HEK293 (cell line): ENCODE measurements at regions not wholly inside any gene's neighbourhood (a gene's known extent, or its start where the extent isn't known, plus 50 kb on each side); places are given as distances from the start of the nearest gene placed in this dataset.

ENCODE experiments used
- CTCF ChIA-PET: fragments of 350-600 bp; formaldehyde crosslinking; extraction: SDS; loops from one replicate; lab custom pipeline; 2021; ENCODE audit warnings: antibody characterized with exemption; lab: Yijun Ruan, JAX
- POLR2A ChIA-PET: fragments of 300-600 bp; formaldehyde crosslinking; extraction: SDS; loops from one replicate; lab custom pipeline; 2020; ENCODE audit warnings: antibody characterized with exemption, inconsistent platforms; lab: Yijun Ruan, JAX
- H3K27ac ChIP-seq: fragments of 200-500 bp; sonication (Bioruptor generic); 2 replicates; pipeline ENCODE4 v1.5.1; 2014; ENCODE audit warnings: low read depth, low read length, control low read depth, inconsistent platforms; ENCODE audit errors: extremely low read depth
- H3K36me3 ChIP-seq, 2 experiments: fragments of 200-500 bp in 1 of 2; sonication (Bioruptor generic) in 1 of 2; 1 replicate in 1 of 2; 2 replicates in 1 of 2; pipeline ENCODE4 v1.5.1; 2014 to 2017; ENCODE audit warnings: inconsistent platforms in 2 of 2, low read length in 2 of 2; ENCODE audit not compliant: control insufficient read depth in 2 of 2, insufficient read depth in 1 of 2
- H3K4me1 ChIP-seq: fragments of 200-500 bp; sonication (Bioruptor generic); 2 replicates; pipeline ENCODE4 v1.5.1; 2014; ENCODE audit warnings: mild to moderate bottlenecking, low read length, inconsistent platforms; ENCODE audit not compliant: control insufficient read depth, insufficient read depth
- H3K4me3 ChIP-seq: 2 replicates; pipeline ENCODE4 v1.5.1; 2011; ENCODE audit warnings: low read depth, mild to moderate bottlenecking, control low read depth, low read length, moderate library complexity
- H3K9me3 ChIP-seq: fragments of 200-500 bp; sonication (Bioruptor generic); 2 replicates; pipeline ENCODE4 v1.5.1; 2014; ENCODE audit warnings: low read depth, low read length, inconsistent platforms; ENCODE audit not compliant: control insufficient read depth, insufficient read depth
- KLF1 ChIP-seq: fragments of 450-650 bp; formaldehyde crosslinking; IDR thresholded peaks from 2 replicates; pipeline ENCODE4 v1.5.1; 2016; ENCODE audit warnings: missing biosample characterization, missing genetic modification characterization
- KLF16 ChIP-seq: fragments of 450-650 bp; formaldehyde crosslinking; IDR thresholded peaks from 2 replicates; pipeline ENCODE4 v1.5.1; 2017; ENCODE audit warnings: missing biosample characterization, missing genetic modification characterization
- PATZ1 ChIP-seq: fragments of 450-650 bp; formaldehyde crosslinking; IDR thresholded peaks from 2 replicates; pipeline ENCODE4 v1.5.1; 2016; ENCODE audit warnings: missing biosample characterization, missing genetic modification characterization
- PRDM10 ChIP-seq: fragments of 450-650 bp; formaldehyde crosslinking; IDR thresholded peaks from 2 replicates; pipeline ENCODE4 v1.5.1; 2016; ENCODE audit warnings: missing biosample characterization, missing genetic modification characterization
- SALL2 ChIP-seq: fragments of 450-650 bp; formaldehyde crosslinking; IDR thresholded peaks from 2 replicates; pipeline ENCODE4 v1.5.0; 2017; ENCODE audit warnings: missing biosample characterization, mild to moderate bottlenecking, missing genetic modification characterization, borderline replicate concordance
- SP7 ChIP-seq: fragments of 450-650 bp; formaldehyde crosslinking; IDR thresholded peaks from 2 replicates; pipeline ENCODE4 v1.5.1; 2016; ENCODE audit warnings: missing biosample characterization, missing genetic modification characterization
- ZBTB1 ChIP-seq: fragments of 450-650 bp; formaldehyde crosslinking; IDR thresholded peaks from 2 replicates; pipeline ENCODE4 v1.5.1; 2016; ENCODE audit warnings: missing biosample characterization, missing genetic modification characterization
- ZBTB20 ChIP-seq: fragments of 450-650 bp; formaldehyde crosslinking; IDR thresholded peaks from 2 replicates; pipeline ENCODE4 v1.5.1; 2016; ENCODE audit warnings: missing biosample characterization, missing genetic modification characterization
- ZBTB44 ChIP-seq: fragments of 450-650 bp; IDR thresholded peaks from 2 replicates; pipeline ENCODE4 v1.5.1; 2018; ENCODE audit warnings: missing biosample characterization, mild to moderate bottlenecking, missing genetic modification characterization
- ZFHX2 ChIP-seq: fragments of 450-650 bp; formaldehyde crosslinking; conservative IDR thresholded peaks from 2 replicates; pipeline ENCODE4 v1.5.1; 2016; ENCODE audit warnings: missing biosample characterization, missing genetic modification characterization
- ZNF10 ChIP-seq: fragments of 450-650 bp; formaldehyde crosslinking; IDR thresholded peaks from 2 replicates; pipeline ENCODE4 v1.5.1; 2017; ENCODE audit warnings: missing biosample characterization, missing genetic modification characterization
- ZNF121 ChIP-seq: fragments of 450-650 bp; formaldehyde crosslinking; IDR thresholded peaks from 2 replicates; pipeline ENCODE4 v1.5.1; 2016; ENCODE audit warnings: missing biosample characterization, missing genetic modification characterization
- ZNF132 ChIP-seq: fragments of 450-650 bp; formaldehyde crosslinking; IDR thresholded peaks from 2 replicates; pipeline ENCODE4 v1.5.1; 2017; ENCODE audit warnings: missing biosample characterization, missing genetic modification characterization, borderline replicate concordance
- ZNF174 ChIP-seq: fragments of 450-650 bp; formaldehyde crosslinking; IDR thresholded peaks from 2 replicates; pipeline ENCODE4 v1.5.0; 2017; ENCODE audit warnings: missing biosample characterization, mild to moderate bottlenecking, missing genetic modification characterization
- ZNF341 ChIP-seq: fragments of 450-650 bp; formaldehyde crosslinking; IDR thresholded peaks from 2 replicates; pipeline ENCODE4; 2016; ENCODE audit warnings: low read depth, missing biosample characterization, missing genetic modification characterization
- ZNF521 ChIP-seq: fragments of 450-650 bp; formaldehyde crosslinking; IDR thresholded peaks from 2 replicates; pipeline ENCODE4 v1.5.1; 2017; ENCODE audit warnings: missing biosample characterization, mild to moderate bottlenecking, missing genetic modification characterization
- ZNF548 ChIP-seq: fragments of 450-650 bp; formaldehyde crosslinking; IDR thresholded peaks from 2 replicates; pipeline ENCODE4 v1.5.1; 2016; ENCODE audit warnings: missing biosample characterization, missing genetic modification characterization
- ZNF596 ChIP-seq: fragments of 450-650 bp; IDR thresholded peaks from 2 replicates; pipeline ENCODE4 v1.5.0; 2018; ENCODE audit warnings: missing biosample characterization, mild to moderate bottlenecking, missing genetic modification characterization, moderate library complexity
- ZNF785 ChIP-seq: fragments of 450-650 bp; formaldehyde crosslinking; IDR thresholded peaks from 2 replicates; pipeline ENCODE4 v1.5.1; 2016; ENCODE audit warnings: missing biosample characterization, missing genetic modification characterization
- ZSCAN18 ChIP-seq: fragments of 450-650 bp; formaldehyde crosslinking; IDR thresholded peaks from 2 replicates; pipeline ENCODE4 v1.5.1; 2016; ENCODE audit warnings: missing biosample characterization, missing genetic modification characterization

GRCh38 chr14:54102051-54102456, 145.4 kb upstream of the BMP4 start:
- H3K36me3 ChIP-seq: no peaks in the 10 kb centered on the region
- ChIA-PET CTCF (interaction anchor here (1.1 kb wide), 1 partner anchor 11 kb away, joined by 3 read pairs; no protein-coding TSS in a partner anchor), POLR2A (no interaction called here)
- H3K9me3 ChIP-seq: no peaks in the 10 kb centered on the region
- no peak overlapping the region for H3K27ac ChIP-seq
- no peak overlapping the region for H3K4me3 ChIP-seq
- TF ChIP-seq ZBTB1 (no peak), ZNF521 (tag by site-specific recombination) (no peak), ZNF10 (tag by site-specific recombination) (no peak), KLF16 (tag by site-specific recombination) (no peak), ZBTB20 (no peak), ZNF132 (tag by site-specific recombination) (no peak), ZNF174 (no peak), ZNF121 (tag by site-specific recombination) (no peak)
- no peaks in the 10 kb centered on the region for H3K4me1 ChIP-seq

GRCh38 chr14:54102530-54102929, 145.9 kb upstream of the BMP4 start:
- CTCF ChIA-PET: interaction anchor here (0.6 to 1.1 kb wide), 2 partner anchors 11 to 248 kb away, joined by 3 to 4 read pairs; no protein-coding TSS in a partner anchor

More at GRCh38 chr14:54102530-54102929, 145.9 kb upstream of the BMP4 start:
- H3K9me3 ChIP-seq: no peaks in the 10 kb centered on the region
- H3K4me1 ChIP-seq: no peaks in the 10 kb centered on the region
- TF ChIP-seq ZBTB44 (tag by site-specific recombination) (no peak), ZSCAN18 (tag by site-specific recombination) (no peak), PRDM10 (no peak), ZNF785 (no peak), SALL2 (tag by site-specific recombination) (no peak), ZNF596 (tag by site-specific recombination) (no peak), ZNF341 (tag by site-specific recombination) (no peak), PATZ1 (tag by site-specific recombination) (no peak), ZNF548 (tag by site-specific recombination) (no peak), ZFHX2 (tag by site-specific recombination) (no peak), SP7 (tag by site-specific recombination) (no peak), KLF1 (tag by site-specific recombination) (no peak)
- no peak overlapping the region for H3K4me3 ChIP-seq
- POLR2A ChIA-PET: no interaction called here
- H3K36me3 ChIP-seq: no peaks in the 10 kb centered on the region
- no peak overlapping the region for H3K27ac ChIP-seq
